ENCODE measurements at regions not wholly inside any gene's neighbourhood (a gene's known extent, or its start where the extent isn't known, plus 50 kb on each side); places are given as distances from the start of the nearest gene placed in this dataset.

GRCh38 chr17:71189493-71189831 lies 931.4 kb upstream of the SOX9 start:
- TF ChIP-seq CTCF (IDR thresholded peaks at IDR 0.05; ENCODE audit: insufficient read depth, low read length, poor library complexity, severe bottlenecking) (no peak), EZH2phosphoT487 (conservative IDR thresholded peaks at IDR 0.05; ENCODE audit: low read length) (no peak)
- Histone ChIP-seq H3K27ac (ENCODE audit: low read depth, low read length) (no peak overlapping the region), H2AFZ (ENCODE audit: low read depth, low read length, severe bottlenecking) (no peak overlapping the region)

GRCh38 chr17:71192039-71192555 lies 928.7 kb upstream of the SOX9 start:
- no peaks in the 10 kb centered on the region for H3K9me3 ChIP-seq (ENCODE audit: insufficient read depth, low read length)
- no peak overlapping the region for H3K9ac ChIP-seq (ENCODE audit: low read length)
- no peaks in the 10 kb centered on the region for H3K9me2 ChIP-seq (replicated peaks; ENCODE audit: insufficient read depth, low read length)
- H3K4me3 ChIP-seq (ENCODE audit: insufficient read depth, low read length, poor library complexity, severe bottlenecking), result no peak overlapping the region
- H3K4me2 ChIP-seq (ENCODE audit: low read depth, low read length, poor library complexity, severe bottlenecking), result no peak overlapping the region
- no peaks in the 10 kb centered on the region for H3K36me3 ChIP-seq (ENCODE audit: low read length)
- H2AFZ ChIP-seq (ENCODE audit: low read depth, low read length, severe bottlenecking), result no peak overlapping the region
- H3K27me3 ChIP-seq (ENCODE audit: low read length), result no peaks in the 10 kb centered on the region
- TF ChIP-seq CTCF (IDR thresholded peaks at IDR 0.05; ENCODE audit: insufficient read depth, low read length, poor library complexity, severe bottlenecking) (no peak), EZH2phosphoT487 (conservative IDR thresholded peaks at IDR 0.05; ENCODE audit: low read length) (no peak)
- no peaks in the 10 kb centered on the region for H3F3A ChIP-seq (ENCODE audit: insufficient read depth)
- H3K27ac ChIP-seq (ENCODE audit: low read depth, low read length), result no peak overlapping the region
- H4K20me1 ChIP-seq (ENCODE audit: low read depth, low read length), result no peaks in the 10 kb centered on the region
- H3K79me2 ChIP-seq (ENCODE audit: insufficient read depth, low read length), result no peaks in the 10 kb centered on the region

More at GRCh38 chr17:71189493-71189831, 931.4 kb upstream of the SOX9 start:
- H3K4me3 ChIP-seq (ENCODE audit: insufficient read depth, low read length, poor library complexity, severe bottlenecking), result no peak overlapping the region
- H3K79me2 ChIP-seq (ENCODE audit: insufficient read depth, low read length), result no peaks in the 10 kb centered on the region
- H3K9me3 ChIP-seq (ENCODE audit: insufficient read depth, low read length), result no peaks in the 10 kb centered on the region
- no peaks in the 10 kb centered on the region for H4K20me1 ChIP-seq (ENCODE audit: low read depth, low read length)
- H3K36me3 ChIP-seq (ENCODE audit: low read length), result no peaks in the 10 kb centered on the region
- H3K27me3 ChIP-seq (ENCODE audit: low read length), result no peaks in the 10 kb centered on the region
- no peaks in the 10 kb centered on the region for H3K9me2 ChIP-seq (replicated peaks; ENCODE audit: insufficient read depth, low read length)
- no peak overlapping the region for H3K9ac ChIP-seq (ENCODE audit: low read length)
- no peaks in the 10 kb centered on the region for H3F3A ChIP-seq (ENCODE audit: insufficient read depth)
- no peak overlapping the region for H3K4me2 ChIP-seq (ENCODE audit: low read depth, low read length, poor library complexity, severe bottlenecking)

GRCh38 chr17:71192848-71193247 lies 928.0 kb upstream of the SOX9 start:
- H3K9me3 ChIP-seq (ENCODE audit: insufficient read depth, low read length), result no peaks in the 10 kb centered on the region
- no peaks in the 10 kb centered on the region for H3F3A ChIP-seq (ENCODE audit: insufficient read depth)
- H2AFZ ChIP-seq (ENCODE audit: low read depth, low read length, severe bottlenecking), result no peak overlapping the region
- no peaks in the 10 kb centered on the region for H3K36me3 ChIP-seq (ENCODE audit: low read length)
- no peaks in the 10 kb centered on the region for H4K20me1 ChIP-seq (ENCODE audit: low read depth, low read length)
- no peak for TF ChIP-seq CTCF (IDR thresholded peaks at IDR 0.05; ENCODE audit: insufficient read depth, low read length, poor library complexity, severe bottlenecking)
- TF ChIP-seq EZH2phosphoT487 (conservative IDR thresholded peaks at IDR 0.05; ENCODE audit: low read length), result no peak
- no peaks in the 10 kb centered on the region for H3K9me2 ChIP-seq (replicated peaks; ENCODE audit: insufficient read depth, low read length)
- H3K27ac ChIP-seq (ENCODE audit: low read depth, low read length), result no peak overlapping the region
- no peak overlapping the region for H3K9ac ChIP-seq (ENCODE audit: low read length)
- H3K27me3 ChIP-seq (ENCODE audit: low read length), result no peaks in the 10 kb centered on the region
- H3K79me2 ChIP-seq (ENCODE audit: insufficient read depth, low read length), result no peaks in the 10 kb centered on the region
- no peak overlapping the region for H3K4me3 ChIP-seq (ENCODE audit: insufficient read depth, low read length, poor library complexity, severe bottlenecking)
- H3K4me2 ChIP-seq (ENCODE audit: low read depth, low read length, poor library complexity, severe bottlenecking), result no peak overlapping the region
